ENCODE measurements at regions not wholly inside any gene's neighbourhood (a gene's known extent, or its start where the extent isn't known, plus 50 kb on each side); places are given as distances from the start of the nearest gene placed in this dataset.
"Not testable (repeated sequence)": the region's sequence is repeated elsewhere in the genome, so short reads cannot be mapped to it uniquely, and the experiment has no call there.

- no peak for DNase-seq
Observed at GRCh38 chr4:81314897-81315470, 100.0 kb upstream of the PRKG2 start.

- no peak for DNase-seq
Observed at GRCh38 chr4:81314196-81314896, 99.3 kb upstream of the PRKG2 start.

DNA sequence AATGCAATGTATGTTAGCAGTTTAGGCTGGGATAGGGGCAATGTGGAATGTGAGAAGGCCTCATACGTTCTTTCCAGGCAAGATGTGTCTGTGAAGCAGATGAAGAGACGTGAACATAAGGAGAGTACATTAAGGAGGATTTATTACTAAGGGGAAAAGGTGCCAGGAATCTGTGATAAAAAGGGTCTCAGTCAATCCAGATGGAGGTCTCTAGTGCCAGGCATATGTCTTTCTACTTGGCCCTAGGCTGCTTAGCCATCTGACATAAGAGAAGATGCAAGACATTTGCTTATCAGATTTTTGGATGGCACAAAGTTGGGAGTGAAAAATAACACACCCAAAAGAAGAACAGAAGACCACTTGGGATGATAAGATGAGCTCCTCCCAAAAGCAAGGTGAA is 93.0 kb upstream of the PRKG2 start:
- no peak for DNase-seq

- no peak for DNase-seq
Observed at GRCh38 chr4:81304871-81305270, 89.8 kb upstream of the PRKG2 start.

GRCh38 chr4:81300352-81300751 is 85.3 kb upstream of the PRKG2 start:
- DNase-seq, result not testable (repeated sequence)

DNA sequence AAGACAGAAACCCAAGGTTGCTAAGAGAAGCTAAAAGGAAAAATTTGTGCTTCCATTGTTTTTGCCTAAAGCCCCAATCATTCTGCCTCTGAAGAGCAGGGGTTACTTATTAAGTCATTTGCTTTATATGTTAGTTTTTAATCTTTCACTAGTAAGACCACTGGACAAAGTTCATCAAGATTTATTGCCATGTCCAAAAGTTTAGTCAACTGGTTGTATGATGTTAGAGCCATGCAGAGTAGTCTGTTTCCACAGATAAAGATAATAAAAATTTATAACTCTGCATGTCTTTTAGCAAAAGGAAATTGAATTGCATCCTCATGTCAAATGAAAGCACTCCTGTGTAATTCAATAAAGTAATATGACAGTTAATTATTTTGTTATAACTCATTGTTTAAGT is 75.8 kb upstream of the PRKG2 start:
- no peak for DNase-seq

GRCh38 chr4:81287101-81287500 is 72.1 kb upstream of the PRKG2 start:
- DNase-seq, result no peak

DNA sequence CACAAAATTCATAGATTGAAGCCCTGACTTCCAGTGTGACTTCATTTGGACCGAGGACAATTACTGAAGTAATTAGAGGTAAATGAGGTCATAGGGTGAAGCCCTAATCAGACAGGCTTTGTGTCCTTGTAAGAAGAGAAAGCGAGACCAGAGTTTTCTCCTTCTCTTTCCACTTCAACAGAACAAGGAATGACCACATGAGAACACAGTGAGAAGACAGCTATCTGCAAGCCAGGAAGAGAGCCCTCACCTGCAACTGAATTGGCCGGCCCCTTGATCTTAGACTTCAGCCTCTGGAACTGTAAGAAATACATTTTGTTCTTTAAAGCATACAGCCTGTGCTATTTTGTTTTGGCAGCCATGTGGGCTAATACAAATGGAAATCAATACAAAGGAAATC is 67.1 kb upstream of the PRKG2 start:
- DNase-seq, result no peak

- no peak for DNase-seq
Observed at GRCh38 chr4:81274460-81274859, 59.4 kb upstream of the PRKG2 start.

GRCh38 chr4:81272671-81273070 is 57.6 kb upstream of the PRKG2 start:
- no peak for DNase-seq

Data from AML-193 (cell line).